ENCODE measurements at regions not wholly inside any gene's neighbourhood (a gene's known extent, or its start where the extent isn't known, plus 50 kb on each side); places are given as distances from the start of the nearest gene placed in this dataset.

DNA sequence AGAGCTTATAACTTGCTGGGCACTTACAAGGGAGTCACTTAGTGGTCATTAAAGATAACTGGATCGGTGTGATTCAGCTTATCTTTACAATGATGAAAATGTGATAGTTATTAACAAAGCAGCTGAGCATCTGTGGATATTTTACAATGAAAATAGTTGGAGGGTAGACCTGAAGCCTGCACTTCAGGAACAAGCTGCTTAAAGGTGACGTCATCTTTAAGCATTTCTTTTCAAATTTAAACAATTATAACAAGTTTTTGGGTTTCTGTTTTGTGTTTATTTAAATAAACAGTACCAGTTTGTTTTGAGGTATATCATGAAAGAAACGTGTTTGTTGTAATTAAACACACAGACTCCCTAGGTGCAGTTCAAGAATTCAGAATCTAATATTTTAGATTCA, 513.9 kb downstream of the ZNF516 start:
- Histone ChIP-seq H3K4me2 (no peak overlapping the region), H3K27ac (ENCODE audit: low read depth) (no peak overlapping the region), H4K20me1 (replicated peaks; ENCODE audit: insufficient read depth) (no peaks in the 10 kb centered on the region), H3K9me2 (ENCODE audit: insufficient read depth) (peaks cover 3% of the 10 kb centered on the region; the same call in 1 of the 2 replicates), H2AFZ (peak overlapping the region; percentile 11; the same call in 1 of the 2 replicates), H3F3A (replicated peaks; ENCODE audit: low read depth) (no peaks in the 10 kb centered on the region), H3K36me3 (ENCODE audit: insufficient read depth) (no peaks in the 10 kb centered on the region), H3K4me1 (ENCODE audit: insufficient read depth) (no peaks in the 10 kb centered on the region), H3K4me3 (no peak overlapping the region), H3K79me2 (replicated peaks; ENCODE audit: insufficient read depth) (no peaks in the 10 kb centered on the region), H3K27me3 (ENCODE audit: insufficient read depth) (no peaks in the 10 kb centered on the region)
- Mint-ChIP-seq H3K27me3 (ENCODE audit: insufficient read depth, low read depth, poor library complexity) (no peaks in the 10 kb centered on the region), H3K4me1 (peaks cover 3% of the 10 kb centered on the region; the same call in 1 of the 3 replicates), H3K27ac (no peak overlapping the region), H3K9me3 (peaks cover 20% of the 10 kb centered on the region; the same call in 2 of the 3 replicates), H3K4me3 (no peak overlapping the region), H3K36me3 (ENCODE audit: low read depth) (peaks cover 17% of the 10 kb centered on the region; the same call in 2 of the 3 replicates)
- ATAC-seq = no peak
- DNase-seq (ENCODE audit: low spot score) = no peak
- TF ChIP-seq EZH2 (IDR thresholded peaks at IDR 0.05; ENCODE audit: low read depth, unreplicated experiment) (no peak), CREB1 (CRISPR knock-in tag; IDR thresholded peaks at IDR 0.05; ENCODE audit: low read depth) (no peak), POLR2AphosphoS5 (IDR thresholded peaks at IDR 0.05; ENCODE audit: low read depth) (no peak), ZNF331 (CRISPR knock-in tag; IDR thresholded peaks at IDR 0.05; ENCODE audit: low read depth) (no peak), STAT1 (IDR thresholded peaks at IDR 0.05; ENCODE audit: unreplicated experiment) (no peak), ZNF114 (CRISPR knock-in tag; IDR thresholded peaks at IDR 0.05) (no peak)
- TF ChIP-seq, protein P1, sequence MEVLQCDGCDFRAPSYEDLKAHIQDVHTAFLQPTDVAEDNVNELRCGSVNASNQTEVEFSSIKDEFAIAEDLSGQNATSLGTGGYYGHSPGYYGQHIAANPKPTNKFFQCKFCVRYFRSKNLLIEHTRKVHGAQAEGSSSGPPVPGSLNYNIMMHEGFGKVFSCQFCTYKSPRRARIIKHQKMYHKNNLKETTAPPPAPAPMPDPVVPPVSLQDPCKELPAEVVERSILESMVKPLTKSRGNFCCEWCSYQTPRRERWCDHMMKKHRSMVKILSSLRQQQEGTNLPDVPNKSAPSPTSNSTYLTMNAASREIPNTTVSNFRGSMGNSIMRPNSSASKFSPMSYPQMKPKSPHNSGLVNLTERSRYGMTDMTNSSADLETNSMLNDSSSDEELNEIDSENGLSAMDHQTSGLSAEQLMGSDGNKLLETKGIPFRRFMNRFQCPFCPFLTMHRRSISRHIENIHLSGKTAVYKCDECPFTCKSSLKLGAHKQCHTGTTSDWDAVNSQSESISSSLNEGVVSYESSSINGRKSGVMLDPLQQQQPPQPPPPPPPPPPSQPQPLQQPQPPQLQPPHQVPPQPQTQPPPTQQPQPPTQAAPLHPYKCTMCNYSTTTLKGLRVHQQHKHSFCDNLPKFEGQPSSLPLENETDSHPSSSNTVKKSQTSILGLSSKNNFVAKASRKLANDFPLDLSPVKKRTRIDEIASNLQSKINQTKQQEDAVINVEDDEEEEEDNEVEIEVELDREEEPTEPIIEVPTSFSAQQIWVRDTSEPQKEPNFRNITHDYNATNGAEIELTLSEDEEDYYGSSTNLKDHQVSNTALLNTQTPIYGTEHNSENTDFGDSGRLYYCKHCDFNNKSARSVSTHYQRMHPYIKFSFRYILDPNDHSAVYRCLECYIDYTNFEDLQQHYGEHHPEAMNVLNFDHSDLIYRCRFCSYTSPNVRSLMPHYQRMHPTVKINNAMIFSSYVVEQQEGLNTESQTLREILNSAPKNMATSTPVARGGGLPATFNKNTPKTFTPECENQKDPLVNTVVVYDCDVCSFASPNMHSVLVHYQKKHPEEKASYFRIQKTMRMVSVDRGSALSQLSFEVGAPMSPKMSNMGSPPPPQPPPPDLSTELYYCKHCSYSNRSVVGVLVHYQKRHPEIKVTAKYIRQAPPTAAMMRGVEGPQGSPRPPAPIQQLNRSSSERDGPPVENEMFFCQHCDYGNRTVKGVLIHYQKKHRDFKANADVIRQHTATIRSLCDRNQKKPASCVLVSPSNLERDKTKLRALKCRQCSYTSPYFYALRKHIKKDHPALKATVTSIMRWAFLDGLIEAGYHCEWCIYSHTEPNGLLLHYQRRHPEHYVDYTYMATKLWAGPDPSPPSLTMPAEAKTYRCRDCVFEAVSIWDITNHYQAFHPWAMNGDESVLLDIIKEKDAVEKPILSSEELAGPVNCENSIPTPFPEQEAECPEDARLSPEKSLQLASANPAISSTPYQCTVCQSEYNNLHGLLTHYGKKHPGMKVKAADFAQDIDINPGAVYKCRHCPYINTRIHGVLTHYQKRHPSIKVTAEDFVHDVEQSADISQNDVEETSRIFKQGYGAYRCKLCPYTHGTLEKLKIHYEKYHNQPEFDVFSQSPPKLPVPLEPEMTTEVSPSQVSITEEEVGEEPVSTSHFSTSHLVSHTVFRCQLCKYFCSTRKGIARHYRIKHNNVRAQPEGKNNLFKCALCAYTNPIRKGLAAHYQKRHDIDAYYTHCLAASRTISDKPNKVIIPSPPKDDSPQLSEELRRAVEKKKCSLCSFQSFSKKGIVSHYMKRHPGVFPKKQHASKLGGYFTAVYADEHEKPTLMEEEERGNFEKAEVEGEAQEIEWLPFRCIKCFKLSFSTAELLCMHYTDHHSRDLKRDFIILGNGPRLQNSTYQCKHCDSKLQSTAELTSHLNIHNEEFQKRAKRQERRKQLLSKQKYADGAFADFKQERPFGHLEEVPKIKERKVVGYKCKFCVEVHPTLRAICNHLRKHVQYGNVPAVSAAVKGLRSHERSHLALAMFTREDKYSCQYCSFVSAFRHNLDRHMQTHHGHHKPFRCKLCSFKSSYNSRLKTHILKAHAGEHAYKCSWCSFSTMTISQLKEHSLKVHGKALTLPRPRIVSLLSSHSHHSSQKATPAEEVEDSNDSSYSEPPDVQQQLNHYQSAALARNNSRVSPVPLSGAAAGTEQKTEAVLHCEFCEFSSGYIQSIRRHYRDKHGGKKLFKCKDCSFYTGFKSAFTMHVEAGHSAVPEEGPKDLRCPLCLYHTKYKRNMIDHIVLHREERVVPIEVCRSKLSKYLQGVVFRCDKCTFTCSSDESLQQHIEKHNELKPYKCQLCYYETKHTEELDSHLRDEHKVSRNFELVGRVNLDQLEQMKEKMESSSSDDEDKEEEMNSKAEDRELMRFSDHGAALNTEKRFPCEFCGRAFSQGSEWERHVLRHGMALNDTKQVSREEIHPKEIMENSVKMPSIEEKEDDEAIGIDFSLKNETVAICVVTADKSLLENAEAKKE (CRISPR knock-in tag; IDR thresholded peaks at IDR 0.05) = no peak
- TF ChIP-seq, protein P2, sequence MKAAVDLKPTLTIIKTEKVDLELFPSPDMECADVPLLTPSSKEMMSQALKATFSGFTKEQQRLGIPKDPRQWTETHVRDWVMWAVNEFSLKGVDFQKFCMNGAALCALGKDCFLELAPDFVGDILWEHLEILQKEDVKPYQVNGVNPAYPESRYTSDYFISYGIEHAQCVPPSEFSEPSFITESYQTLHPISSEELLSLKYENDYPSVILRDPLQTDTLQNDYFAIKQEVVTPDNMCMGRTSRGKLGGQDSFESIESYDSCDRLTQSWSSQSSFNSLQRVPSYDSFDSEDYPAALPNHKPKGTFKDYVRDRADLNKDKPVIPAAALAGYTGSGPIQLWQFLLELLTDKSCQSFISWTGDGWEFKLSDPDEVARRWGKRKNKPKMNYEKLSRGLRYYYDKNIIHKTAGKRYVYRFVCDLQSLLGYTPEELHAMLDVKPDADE (IDR thresholded peaks at IDR 0.05) = no peak
- TF ChIP-seq, protein P3, sequence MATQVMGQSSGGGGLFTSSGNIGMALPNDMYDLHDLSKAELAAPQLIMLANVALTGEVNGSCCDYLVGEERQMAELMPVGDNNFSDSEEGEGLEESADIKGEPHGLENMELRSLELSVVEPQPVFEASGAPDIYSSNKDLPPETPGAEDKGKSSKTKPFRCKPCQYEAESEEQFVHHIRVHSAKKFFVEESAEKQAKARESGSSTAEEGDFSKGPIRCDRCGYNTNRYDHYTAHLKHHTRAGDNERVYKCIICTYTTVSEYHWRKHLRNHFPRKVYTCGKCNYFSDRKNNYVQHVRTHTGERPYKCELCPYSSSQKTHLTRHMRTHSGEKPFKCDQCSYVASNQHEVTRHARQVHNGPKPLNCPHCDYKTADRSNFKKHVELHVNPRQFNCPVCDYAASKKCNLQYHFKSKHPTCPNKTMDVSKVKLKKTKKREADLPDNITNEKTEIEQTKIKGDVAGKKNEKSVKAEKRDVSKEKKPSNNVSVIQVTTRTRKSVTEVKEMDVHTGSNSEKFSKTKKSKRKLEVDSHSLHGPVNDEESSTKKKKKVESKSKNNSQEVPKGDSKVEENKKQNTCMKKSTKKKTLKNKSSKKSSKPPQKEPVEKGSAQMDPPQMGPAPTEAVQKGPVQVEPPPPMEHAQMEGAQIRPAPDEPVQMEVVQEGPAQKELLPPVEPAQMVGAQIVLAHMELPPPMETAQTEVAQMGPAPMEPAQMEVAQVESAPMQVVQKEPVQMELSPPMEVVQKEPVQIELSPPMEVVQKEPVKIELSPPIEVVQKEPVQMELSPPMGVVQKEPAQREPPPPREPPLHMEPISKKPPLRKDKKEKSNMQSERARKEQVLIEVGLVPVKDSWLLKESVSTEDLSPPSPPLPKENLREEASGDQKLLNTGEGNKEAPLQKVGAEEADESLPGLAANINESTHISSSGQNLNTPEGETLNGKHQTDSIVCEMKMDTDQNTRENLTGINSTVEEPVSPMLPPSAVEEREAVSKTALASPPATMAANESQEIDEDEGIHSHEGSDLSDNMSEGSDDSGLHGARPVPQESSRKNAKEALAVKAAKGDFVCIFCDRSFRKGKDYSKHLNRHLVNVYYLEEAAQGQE (IDR thresholded peaks at IDR 0.05; ENCODE audit: unreplicated experiment) = no peak

Data from GM23338 (cell line).